ENCODE measurements at regions not wholly inside any gene's neighbourhood (a gene's known extent, or its start where the extent isn't known, plus 50 kb on each side); places are given as distances from the start of the nearest gene placed in this dataset.

GRCh38 chr12:17971850-17972249, 118.1 kb downstream of the RERGL start:
- no peak for TF ChIP-seq CTCF (IDR thresholded peaks at IDR 0.05; ENCODE audit: insufficient read depth, low read length, poor library complexity, severe bottlenecking)
- no peak for TF ChIP-seq EZH2phosphoT487 (conservative IDR thresholded peaks at IDR 0.05; ENCODE audit: low read length)

All from SU-DHL-6 (cell line).